Progenitor cell of endocrine pancreas (in vitro differentiated cells): ENCODE measurements at regions not wholly inside any gene's neighbourhood (a gene's known extent, or its start where the extent isn't known, plus 50 kb on each side); places are given as distances from the start of the nearest gene placed in this dataset.

Source experiments
- DNase-seq: peaks from one replicate; pipeline ENCODE4 v3.0.0; 2021; ENCODE audit warnings: low spot score; ENCODE audit not compliant: unreplicated experiment
- H3K27ac Mint-ChIP-seq: 2 replicates; pipeline ENCODE4 v1.8.0; 2021; ENCODE audit warnings: mild to moderate bottlenecking, moderate library complexity, mixed read lengths
- H3K27me3 Mint-ChIP-seq: 2 replicates; pipeline ENCODE4 v1.8.0; 2021; ENCODE audit warnings: mixed read lengths
- H3K36me3 Mint-ChIP-seq: 2 replicates; pipeline ENCODE4 v1.8.0; 2022; ENCODE audit warnings: mixed read lengths; ENCODE audit not compliant: insufficient read depth
- H3K4me1 Mint-ChIP-seq: 2 replicates; pipeline ENCODE4 v1.8.0; 2021; ENCODE audit warnings: low read depth, mixed read lengths
- H3K4me3 Mint-ChIP-seq: 2 replicates; pipeline ENCODE4 v1.8.0; 2021; ENCODE audit warnings: low read depth, mild to moderate bottlenecking, moderate library complexity, mixed read lengths
- H3K9me3 Mint-ChIP-seq: 2 replicates; pipeline ENCODE4 v1.8.0; 2021; ENCODE audit warnings: low read depth, mixed read lengths
- CTCF ChIP-seq: fragments of 200-600 bp; sonication (generic); IDR thresholded peaks from one replicate; pipeline ENCODE4 v1.5.0; 2021; ENCODE audit warnings: antibody characterized with exemption, mild to moderate bottlenecking; ENCODE audit not compliant: unreplicated experiment

GRCh38 chr6:139586273-139586672 is 211.8 kb upstream of the CITED2 start:
- no peak for DNase-seq
- Mint-ChIP-seq H3K4me3 (no peak overlapping the region), H3K27me3 (no peaks in the 10 kb centered on the region), H3K27ac (no peak overlapping the region), H3K4me1 (peaks cover 37% of the 10 kb centered on the region), H3K9me3 (no peaks in the 10 kb centered on the region), H3K36me3 (no peaks in the 10 kb centered on the region)
- TF ChIP-seq CTCF = no peak

GRCh38 chr6:139584599-139584998 is 210.2 kb upstream of the CITED2 start:
- TF ChIP-seq CTCF = no peak
- DNase-seq = no peak
- Mint-ChIP-seq H3K4me1 (peaks cover 23% of the 10 kb centered on the region), H3K27ac (no peak overlapping the region), H3K27me3 (peaks cover 4% of the 10 kb centered on the region), H3K4me3 (no peak overlapping the region), H3K36me3 (no peaks in the 10 kb centered on the region), H3K9me3 (no peaks in the 10 kb centered on the region)

- no peak overlapping the region for H3K4me3 Mint-ChIP-seq
- peaks cover 4% of the 10 kb centered on the region for H3K27me3 Mint-ChIP-seq
- no peak overlapping the region for H3K27ac Mint-ChIP-seq
- DNase-seq = no peak
- TF ChIP-seq CTCF = no peak
- no peaks in the 10 kb centered on the region for H3K36me3 Mint-ChIP-seq
- peaks cover 13% of the 10 kb centered on the region for H3K4me1 Mint-ChIP-seq
- H3K9me3 Mint-ChIP-seq = no peaks in the 10 kb centered on the region
Measured at GRCh38 chr6:139583420-139583819, 209.0 kb upstream of the CITED2 start.

GRCh38 chr6:139582956-139583355 is 208.5 kb upstream of the CITED2 start:
- no peak overlapping the region for H3K4me3 Mint-ChIP-seq
- no peaks in the 10 kb centered on the region for H3K36me3 Mint-ChIP-seq
- H3K27ac Mint-ChIP-seq = no peak overlapping the region
- peaks cover 10% of the 10 kb centered on the region for H3K4me1 Mint-ChIP-seq
- DNase-seq = no peak
- no peak for TF ChIP-seq CTCF
- H3K9me3 Mint-ChIP-seq = no peaks in the 10 kb centered on the region
- H3K27me3 Mint-ChIP-seq = peaks cover 4% of the 10 kb centered on the region

GRCh38 chr6:139581485-139581865 is 207.0 kb upstream of the CITED2 start:
- no peaks in the 10 kb centered on the region for H3K9me3 Mint-ChIP-seq
- no peak for DNase-seq
- H3K36me3 Mint-ChIP-seq = no peaks in the 10 kb centered on the region
- no peak overlapping the region for H3K27ac Mint-ChIP-seq
- peaks cover 7% of the 10 kb centered on the region for H3K4me1 Mint-ChIP-seq
- H3K27me3 Mint-ChIP-seq = peaks cover 4% of the 10 kb centered on the region
- TF ChIP-seq CTCF = no peak
- no peak overlapping the region for H3K4me3 Mint-ChIP-seq
